DND-41 (cell line): ENCODE measurements at regions not wholly inside any gene's neighbourhood (a gene's known extent, or its start where the extent isn't known, plus 50 kb on each side); places are given as distances from the start of the nearest gene placed in this dataset.

Source experiments
- EZH2 ChIP-seq: IDR thresholded peaks from 3 replicates; pipeline ENCODE4 v1.6.1; 2012; ENCODE audit warnings: borderline replicate concordance, low read depth, mild to moderate bottlenecking, moderate library complexity, low read length, inconsistent platforms; ENCODE audit not compliant: severe bottlenecking
- TF ChIP-seq, protein P1 (sequence below): IDR thresholded peaks from 2 replicates; pipeline ENCODE4 v1.5.1; 2012; ENCODE audit warnings: borderline replicate concordance, low read length, moderate library complexity, mild to moderate bottlenecking; ENCODE audit not compliant: poor library complexity, severe bottlenecking; ENCODE audit errors: extremely low read depth

- TF ChIP-seq, protein P1, sequence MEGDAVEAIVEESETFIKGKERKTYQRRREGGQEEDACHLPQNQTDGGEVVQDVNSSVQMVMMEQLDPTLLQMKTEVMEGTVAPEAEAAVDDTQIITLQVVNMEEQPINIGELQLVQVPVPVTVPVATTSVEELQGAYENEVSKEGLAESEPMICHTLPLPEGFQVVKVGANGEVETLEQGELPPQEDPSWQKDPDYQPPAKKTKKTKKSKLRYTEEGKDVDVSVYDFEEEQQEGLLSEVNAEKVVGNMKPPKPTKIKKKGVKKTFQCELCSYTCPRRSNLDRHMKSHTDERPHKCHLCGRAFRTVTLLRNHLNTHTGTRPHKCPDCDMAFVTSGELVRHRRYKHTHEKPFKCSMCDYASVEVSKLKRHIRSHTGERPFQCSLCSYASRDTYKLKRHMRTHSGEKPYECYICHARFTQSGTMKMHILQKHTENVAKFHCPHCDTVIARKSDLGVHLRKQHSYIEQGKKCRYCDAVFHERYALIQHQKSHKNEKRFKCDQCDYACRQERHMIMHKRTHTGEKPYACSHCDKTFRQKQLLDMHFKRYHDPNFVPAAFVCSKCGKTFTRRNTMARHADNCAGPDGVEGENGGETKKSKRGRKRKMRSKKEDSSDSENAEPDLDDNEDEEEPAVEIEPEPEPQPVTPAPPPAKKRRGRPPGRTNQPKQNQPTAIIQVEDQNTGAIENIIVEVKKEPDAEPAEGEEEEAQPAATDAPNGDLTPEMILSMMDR: no peak
- no peak for TF ChIP-seq EZH2
Measured at GRCh38 chr3:72320095-72320954, 527.9 kb downstream of the SHQ1 start.
